Pancreas (tissue), 10 donors: ENCODE measurements at regions not wholly inside any gene's neighbourhood (a gene's known extent, or its start where the extent isn't known, plus 50 kb on each side); places are given as distances from the start of the nearest gene placed in this dataset.

ENCODE experiments used
- ATAC-seq, 4 donors: fragments of 200-7000 bp; cut with Tn5 transposase; one replicate each; pipeline versions ENCODE4 v1.8.0 to v1.9.1; 2020; ENCODE audit warnings: mild to moderate bottlenecking in 4 of 4, moderate library complexity in 4 of 4
- DNase-seq, 6 donors: peaks; one replicate each; pipeline ENCODE4 v3.0.0-alpha.2; 2020
- FAIRE-seq: peaks from 2 replicates; lab custom pipeline; 2012; peaks lifted over from hg19 to GRCh38; lab: Jason Lieb, UNC
- H3K27ac ChIP-seq, 4 donors: fragments of 200-600 bp; sonication (generic); 1 replicate in 3 of 4; 2 replicates in 1 of 4; pipeline versions ENCODE4 v1.5.0 to v1.8.0; 2020
- H3K27me3 ChIP-seq, 4 donors: fragments of 200-600 bp; one replicate each; pipeline ENCODE4 v1.8.0; 2021
- H3K36me3 ChIP-seq, 3 donors: fragments of 200-600 bp; sonication (generic) in 1 of 3; one replicate each; pipeline versions ENCODE4 v1.5.0 to v1.8.0; 2020 to 2021
- H3K4me1 ChIP-seq, 3 donors: fragments of 200-600 bp; one replicate each; pipeline ENCODE4 v1.8.0; 2021
- H3K4me3 ChIP-seq, 4 donors: fragments of 200-600 bp; sonication (generic) in 2 of 4; one replicate each; pipeline versions ENCODE4 v1.5.0 to v1.8.0; 2020 to 2021
- H3K9me3 ChIP-seq, 4 donors: fragments of 200-600 bp; one replicate each; pipeline ENCODE4 v1.8.0; 2021
- WGBS, 2 donors: extraction: QIAGEN DNeasy Blood & Tissue Kit; methylation state at CpG; one replicate each; pipeline ENCODE4 v1.1.7; 2013; 5-methylcytosine and 5-hydroxymethylcytosine counted together
- intact Hi-C, 3 donors: fragments of 100-400 bp; cut with DNase I; formaldehyde crosslinking; loops; one replicate each; pipeline versions ENCODE4 v1.11.1 to v1.14.2; 2022
- TF ChIP-seq, protein P1 (sequence below), 4 donors: fragments of 200-600 bp; sonication (generic) in 3 of 4; IDR thresholded peaks; one replicate each; pipeline versions ENCODE4 v1.5.0 to v1.8.0; 2021; ENCODE audit warnings: antibody characterized with exemption in 4 of 4
- donor health status: healthy with polysubstance abuse.
- donor health status: DM: no; HTN: no; CAD: no; lungs with moderate emphysema.
- donor health status: DM: no; HTN: no; CAD: no.
- donor health status: control.
- donor health status: control.
- donor health status: Bipolar disorder and iron deficiency.
- donor health status: DM: yes; HTN: yes; CAD: no.
- donor health status: DM: no; HTN: no; CAD: no.
- donor health status: DM: no; HTN: no; CAD: no.
- donor health status: DM: yes; HTN: yes; CAD: no.

DNA sequence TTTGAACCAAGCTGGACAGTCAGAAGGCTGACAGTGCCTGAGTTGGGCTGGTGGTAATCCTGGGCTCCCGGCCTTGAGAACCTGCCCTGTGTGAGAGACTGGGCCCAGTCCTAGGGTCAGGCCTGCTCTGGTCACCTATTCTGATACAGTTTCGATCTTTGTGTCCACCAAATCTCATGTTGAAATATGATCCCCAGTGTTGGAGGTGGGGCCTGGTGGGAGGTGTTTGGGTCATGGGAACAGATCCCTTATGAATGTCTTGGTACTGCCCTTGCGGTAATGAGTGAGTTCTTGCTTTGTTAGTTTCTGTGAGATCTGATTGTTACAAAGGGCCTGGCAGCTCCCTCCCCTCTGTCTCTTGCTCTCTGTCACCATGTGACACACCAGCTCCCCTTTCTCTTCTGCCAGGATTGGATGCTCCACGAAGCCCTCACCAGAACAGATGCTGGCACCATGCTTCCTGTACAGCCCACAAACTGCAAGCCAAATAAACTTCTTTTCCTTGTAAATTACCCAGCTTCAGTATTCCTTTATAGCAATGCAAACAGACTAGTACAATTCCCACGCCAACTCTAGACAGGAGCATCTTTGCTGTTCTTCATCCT, 111.8 kb upstream of the ZNF438 start:
- intact Hi-C loops: no loop called here
- 89 to 93% methylated on average over 5 of the region's 5 CpGs for WGBS, 2 donors
- Histone ChIP-seq H3K27ac (no peak overlapping the region), H3K9me3 (no peaks in the 10 kb centered on the region), H3K36me3 (no peaks in the 10 kb centered on the region), H3K27me3 (no peaks in the 10 kb centered on the region), H3K4me3 (no peak overlapping the region), H3K4me1 (no peaks in the 10 kb centered on the region)
- TF ChIP-seq, protein P1, sequence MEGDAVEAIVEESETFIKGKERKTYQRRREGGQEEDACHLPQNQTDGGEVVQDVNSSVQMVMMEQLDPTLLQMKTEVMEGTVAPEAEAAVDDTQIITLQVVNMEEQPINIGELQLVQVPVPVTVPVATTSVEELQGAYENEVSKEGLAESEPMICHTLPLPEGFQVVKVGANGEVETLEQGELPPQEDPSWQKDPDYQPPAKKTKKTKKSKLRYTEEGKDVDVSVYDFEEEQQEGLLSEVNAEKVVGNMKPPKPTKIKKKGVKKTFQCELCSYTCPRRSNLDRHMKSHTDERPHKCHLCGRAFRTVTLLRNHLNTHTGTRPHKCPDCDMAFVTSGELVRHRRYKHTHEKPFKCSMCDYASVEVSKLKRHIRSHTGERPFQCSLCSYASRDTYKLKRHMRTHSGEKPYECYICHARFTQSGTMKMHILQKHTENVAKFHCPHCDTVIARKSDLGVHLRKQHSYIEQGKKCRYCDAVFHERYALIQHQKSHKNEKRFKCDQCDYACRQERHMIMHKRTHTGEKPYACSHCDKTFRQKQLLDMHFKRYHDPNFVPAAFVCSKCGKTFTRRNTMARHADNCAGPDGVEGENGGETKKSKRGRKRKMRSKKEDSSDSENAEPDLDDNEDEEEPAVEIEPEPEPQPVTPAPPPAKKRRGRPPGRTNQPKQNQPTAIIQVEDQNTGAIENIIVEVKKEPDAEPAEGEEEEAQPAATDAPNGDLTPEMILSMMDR (IDR thresholded peaks at IDR 0.05): no peak
- ATAC-seq (no peak), FAIRE-seq (no peak), DNase-seq (no peak)

DNA sequence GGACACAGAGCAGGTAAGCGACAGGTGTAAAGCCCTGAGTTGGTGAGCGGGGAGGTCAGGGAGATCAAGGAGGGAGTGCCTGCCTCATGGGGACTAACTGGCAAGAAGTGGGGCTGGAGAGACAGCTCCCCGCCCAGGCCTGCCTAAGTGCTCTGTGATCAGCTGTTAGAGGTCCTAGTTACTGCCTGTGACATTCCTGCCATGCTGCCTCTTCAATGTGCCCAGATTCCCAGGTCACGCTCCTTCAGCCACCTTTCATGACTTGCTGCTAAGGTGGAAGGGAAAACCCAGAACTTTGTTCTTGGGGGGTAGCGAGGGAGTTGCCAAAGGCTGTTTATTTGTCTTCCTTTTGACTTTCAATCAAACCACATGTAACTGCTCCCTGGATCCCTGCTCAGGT, 114.3 kb upstream of the ZNF438 start:
- ATAC-seq (no peak), FAIRE-seq (no peak), DNase-seq (no peak)
- no peak overlapping the region for H3K27ac ChIP-seq
- H3K9me3 ChIP-seq: no peaks in the 10 kb centered on the region
- TF ChIP-seq, protein P1 (IDR thresholded peaks at IDR 0.05): no peak
- 86 to 93% methylated on average over 5 of the region's 5 CpGs for WGBS, 2 donors
- intact Hi-C loops: no loop called here
- H3K4me1 ChIP-seq: no peaks in the 10 kb centered on the region
- no peak overlapping the region for H3K4me3 ChIP-seq
- H3K27me3 ChIP-seq: no peaks in the 10 kb centered on the region
- H3K36me3 ChIP-seq: no peaks in the 10 kb centered on the region

DNA sequence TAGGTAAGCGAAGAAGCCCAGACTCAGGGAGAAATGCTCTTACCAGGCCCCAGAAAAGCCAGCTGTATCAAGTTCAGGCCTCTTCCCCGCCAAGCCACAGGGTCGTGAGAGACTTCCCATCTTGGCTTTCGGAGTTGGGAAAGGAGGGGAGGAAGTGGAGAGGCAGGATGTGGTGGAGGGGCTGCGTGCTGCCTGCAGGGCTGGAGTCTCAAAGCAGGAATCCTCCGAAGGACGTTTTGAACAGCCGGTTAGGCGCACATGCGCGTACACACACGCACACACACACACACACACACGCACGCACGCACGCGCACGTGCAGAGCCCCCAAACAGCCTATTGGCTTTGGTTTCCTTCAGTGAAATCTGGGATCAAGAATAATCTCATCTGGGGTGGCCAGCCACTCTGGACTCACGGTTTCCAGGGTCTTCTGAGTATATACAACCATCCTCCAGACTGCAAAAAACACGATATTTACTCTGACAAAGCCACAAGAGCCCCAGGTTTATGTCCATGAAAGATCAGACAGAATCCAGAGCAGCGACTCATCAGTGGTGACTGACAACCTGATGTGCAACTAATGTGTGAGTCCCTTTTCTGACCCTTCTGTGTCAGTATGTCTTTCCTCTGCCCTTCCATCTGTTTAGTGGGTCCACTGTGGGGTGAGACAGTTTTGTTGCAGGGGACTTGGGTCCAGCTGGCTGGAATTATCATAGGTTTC, 115.0 kb upstream of the ZNF438 start:
- TF ChIP-seq, protein P1 (IDR thresholded peaks at IDR 0.05): no peak
- no peak for FAIRE-seq
- ATAC-seq: peak in 2 of 4 donors; percentile 58 to 64
- no peaks in the 10 kb centered on the region for H3K27me3 ChIP-seq
- no peaks in the 10 kb centered on the region for H3K36me3 ChIP-seq
- H3K9me3 ChIP-seq: no peaks in the 10 kb centered on the region
- H3K27ac ChIP-seq: peak overlapping the region in 1 of 4 donors; percentile 4
- no peaks in the 10 kb centered on the region for H3K4me1 ChIP-seq
- H3K4me3 ChIP-seq: no peak overlapping the region
- DNase-seq: peak in 1 of 6 donors; percentile 21
- 54 to 68% methylated on average over 21 of the region's 21 CpGs for WGBS, 2 donors
- intact Hi-C loops: no loop called here

DNA sequence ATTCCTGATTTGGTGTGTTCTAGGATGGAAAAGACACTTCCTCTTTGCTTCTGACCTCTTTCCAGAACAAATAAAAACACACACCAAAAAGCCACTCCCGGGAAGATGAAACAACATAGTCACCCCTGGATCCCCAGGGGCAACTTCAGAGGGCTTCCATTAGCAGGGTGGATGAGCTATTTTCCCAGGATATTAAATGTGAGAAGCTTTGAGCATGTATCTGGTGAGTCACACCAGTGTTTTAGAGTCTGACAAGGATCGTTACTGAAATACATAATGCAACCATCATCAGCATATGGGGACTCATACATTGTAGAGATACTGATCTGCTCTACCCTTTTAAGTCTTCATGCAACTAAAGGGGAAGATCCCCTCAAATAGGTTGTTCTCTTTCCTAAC, 115.5 kb upstream of the ZNF438 start:
- no peak overlapping the region for H3K4me3 ChIP-seq
- no peak for DNase-seq
- H3K36me3 ChIP-seq: no peaks in the 10 kb centered on the region
- no peaks in the 10 kb centered on the region for H3K27me3 ChIP-seq
- peak in 1 of 4 donors; percentile 42 for ATAC-seq
- intact Hi-C loops: no loop called here
- no peak for FAIRE-seq
- no peaks in the 10 kb centered on the region for H3K9me3 ChIP-seq
- TF ChIP-seq, protein P1 (IDR thresholded peaks at IDR 0.05): no peak
- peak overlapping the region in 1 of 4 donors; percentile 4 for H3K27ac ChIP-seq
- WGBS, 2 donors: 67 to 70% methylated on average over 2 of the region's 2 CpGs
- H3K4me1 ChIP-seq: no peaks in the 10 kb centered on the region

DNA sequence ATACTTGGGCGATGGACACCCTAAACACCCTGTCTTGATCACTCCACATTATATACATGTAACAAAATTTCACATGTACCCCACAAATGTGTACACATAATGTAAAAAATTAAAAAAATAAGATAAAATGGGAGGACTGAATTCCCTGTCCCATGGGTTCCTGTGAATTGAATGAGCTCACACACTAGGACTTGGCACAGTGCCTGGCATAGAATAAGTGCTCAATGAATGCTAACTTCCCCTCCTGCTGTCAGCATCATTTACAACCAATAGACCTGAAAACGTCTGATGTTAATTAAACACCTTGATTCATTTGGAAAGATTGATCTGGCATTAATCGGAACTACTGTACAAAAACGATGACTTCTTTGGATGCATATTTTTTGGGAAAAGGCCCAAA, 117.3 kb upstream of the ZNF438 start:
- TF ChIP-seq, protein P1 (IDR thresholded peaks at IDR 0.05): no peak
- Histone ChIP-seq H3K27ac (no peak overlapping the region), H3K4me3 (no peak overlapping the region), H3K27me3 (no peaks in the 10 kb centered on the region), H3K4me1 (no peaks in the 10 kb centered on the region), H3K36me3 (no peaks in the 10 kb centered on the region), H3K9me3 (no peaks in the 10 kb centered on the region)
- FAIRE-seq (no peak), DNase-seq (no peak), ATAC-seq (no peak)
- 70 to 73% methylated on average over 4 of the region's 4 CpGs for WGBS, 2 donors
- intact Hi-C loops: no loop called here
